Stomach (tissue), 4 donors: ENCODE measurements at regions not wholly inside any gene's neighbourhood (a gene's known extent, or its start where the extent isn't known, plus 50 kb on each side); places are given as distances from the start of the nearest gene placed in this dataset.

ENCODE experiments used
- CTCF ChIP-seq, 7 experiments: fragments of 450-650 bp in 4 of 7; fragments of 200-600 bp in 3 of 7; sonication (generic) in 3 of 7; IDR thresholded peaks; one replicate each; pipeline ENCODE4 v1.5.1; 2016 to 2019; ENCODE audit warnings: antibody characterized with exemption in 7 of 7, control low read depth in 2 of 7, mild to moderate bottlenecking in 1 of 7
- POLR2A ChIP-seq, 4 donors: fragments of 450-650 bp; IDR thresholded peaks; one replicate each; pipeline ENCODE4 v1.6.1; 2016; ENCODE audit warnings: antibody characterized with exemption in 4 of 4, control low read depth in 2 of 4, mild to moderate bottlenecking in 1 of 4, moderate library complexity in 1 of 4

DNA sequence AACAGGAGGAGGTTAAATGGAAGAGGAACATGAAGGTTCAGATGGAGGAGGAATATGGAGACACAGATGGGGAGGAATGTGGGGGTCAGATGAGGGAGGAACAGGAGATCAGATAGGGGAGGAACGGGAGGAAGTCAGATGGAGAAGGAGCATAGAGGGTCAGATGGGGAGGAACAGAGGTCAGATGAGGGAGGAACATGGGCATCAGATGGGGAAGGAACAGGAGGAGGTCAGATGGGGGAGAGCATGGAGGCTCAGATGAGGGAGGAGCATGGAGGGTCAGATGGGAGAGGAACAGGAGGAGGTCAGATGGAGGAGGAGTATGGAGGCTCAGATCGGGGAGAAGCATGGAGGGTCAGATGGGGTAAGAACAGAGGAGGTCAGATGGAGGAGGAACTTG lies 290.6 kb downstream of the BMP7 start:
- TF ChIP-seq POLR2A (IDR thresholded peaks at IDR 0.05) (no peak), CTCF (IDR thresholded peaks at IDR 0.05) (no peak)
